SK-N-SH (cell line): ENCODE measurements at regions not wholly inside any gene's neighbourhood (a gene's known extent, or its start where the extent isn't known, plus 50 kb on each side); places are given as distances from the start of the nearest gene placed in this dataset.

Source experiments
- CTCF ChIP-seq: fragments of 200-600 bp; sonication (generic); IDR thresholded peaks from 2 replicates; pipeline ENCODE4 v1.6.1; 2017; ENCODE audit warnings: antibody characterized with exemption, mild to moderate bottlenecking, moderate library complexity
- EZH2phosphoT487 ChIP-seq: fragments of 200-600 bp; sonication (generic); IDR thresholded peaks from 2 replicates; pipeline ENCODE4 v1.6.1; 2017; ENCODE audit warnings: low read depth, mixed run types, mild to moderate bottlenecking, antibody characterized with exemption, moderate library complexity, borderline replicate concordance
- GABPA ChIP-seq: IDR thresholded peaks from 2 replicates; pipeline ENCODE4 v1.4.0; 2012; ENCODE audit warnings: low read depth, mild to moderate bottlenecking
- GATA2 ChIP-seq: sonication (generic); formaldehyde crosslinking; IDR thresholded peaks from 2 replicates; pipeline ENCODE4 v1.5.0; 2020; ENCODE audit warnings: mild to moderate bottlenecking, missing genetic modification reagents
- MAX ChIP-seq: IDR thresholded peaks from 2 replicates; pipeline ENCODE4 v1.4.0; 2012; ENCODE audit warnings: low read depth
- POLR2AphosphoS5 ChIP-seq: IDR thresholded peaks from 2 replicates; pipeline ENCODE4 v1.6.1; 2012; ENCODE audit warnings: low read depth, low read length
- REST ChIP-seq: IDR thresholded peaks from 2 replicates; pipeline ENCODE4 v1.6.1; 2012; ENCODE audit warnings: mild to moderate bottlenecking, low read depth, low read length, moderate library complexity
- SMC3 ChIP-seq: IDR thresholded peaks from 2 replicates; pipeline ENCODE4 v1.6.1; 2012; ENCODE audit warnings: low read depth, low read length, improper control_type of control experiment
- TAF1 ChIP-seq: IDR thresholded peaks from 2 replicates; pipeline ENCODE4 v1.6.1; 2012; ENCODE audit warnings: low read depth, mild to moderate bottlenecking, low read length, moderate library complexity, borderline replicate concordance
- TEAD4 ChIP-seq: IDR thresholded peaks from 2 replicates; pipeline ENCODE4 v1.4.0; 2012; ENCODE audit warnings: mild to moderate bottlenecking, borderline replicate concordance; ENCODE audit not compliant: insufficient read depth
- TF ChIP-seq, protein P1 (sequence below): fragments of 150-350 bp; IDR thresholded peaks from 2 replicates; pipeline ENCODE4 v1.6.1; 2016; ENCODE audit warnings: mild to moderate bottlenecking, low read depth, low read length
- TF ChIP-seq, protein P2 (sequence below): fragments of 150-350 bp; IDR thresholded peaks from 2 replicates; pipeline ENCODE4 v1.6.1; 2017; ENCODE audit warnings: antibody characterized with exemption, low read length, low read depth, borderline replicate concordance
- TF ChIP-seq, protein P3 (sequence below): IDR thresholded peaks from 2 replicates; pipeline ENCODE4 v1.4.0; 2012; ENCODE audit warnings: low read depth, borderline replicate concordance

GRCh38 chr4:71863457-71863856 lies 79.6 kb upstream of the GC start:
- TF ChIP-seq POLR2AphosphoS5 (no peak), GABPA (no peak), CTCF (no peak), MAX (no peak), TEAD4 (no peak), EZH2phosphoT487 (no peak), GATA2 (CRISPR knock-in tag) (no peak), TAF1 (no peak), REST (no peak), SMC3 (no peak)
- TF ChIP-seq, protein P1, sequence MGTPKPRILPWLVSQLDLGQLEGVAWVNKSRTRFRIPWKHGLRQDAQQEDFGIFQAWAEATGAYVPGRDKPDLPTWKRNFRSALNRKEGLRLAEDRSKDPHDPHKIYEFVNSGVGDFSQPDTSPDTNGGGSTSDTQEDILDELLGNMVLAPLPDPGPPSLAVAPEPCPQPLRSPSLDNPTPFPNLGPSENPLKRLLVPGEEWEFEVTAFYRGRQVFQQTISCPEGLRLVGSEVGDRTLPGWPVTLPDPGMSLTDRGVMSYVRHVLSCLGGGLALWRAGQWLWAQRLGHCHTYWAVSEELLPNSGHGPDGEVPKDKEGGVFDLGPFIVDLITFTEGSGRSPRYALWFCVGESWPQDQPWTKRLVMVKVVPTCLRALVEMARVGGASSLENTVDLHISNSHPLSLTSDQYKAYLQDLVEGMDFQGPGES, result no peak
- TF ChIP-seq, protein P2, sequence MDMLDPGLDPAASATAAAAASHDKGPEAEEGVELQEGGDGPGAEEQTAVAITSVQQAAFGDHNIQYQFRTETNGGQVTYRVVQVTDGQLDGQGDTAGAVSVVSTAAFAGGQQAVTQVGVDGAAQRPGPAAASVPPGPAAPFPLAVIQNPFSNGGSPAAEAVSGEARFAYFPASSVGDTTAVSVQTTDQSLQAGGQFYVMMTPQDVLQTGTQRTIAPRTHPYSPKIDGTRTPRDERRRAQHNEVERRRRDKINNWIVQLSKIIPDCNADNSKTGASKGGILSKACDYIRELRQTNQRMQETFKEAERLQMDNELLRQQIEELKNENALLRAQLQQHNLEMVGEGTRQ, result no peak
- TF ChIP-seq, protein P3, sequence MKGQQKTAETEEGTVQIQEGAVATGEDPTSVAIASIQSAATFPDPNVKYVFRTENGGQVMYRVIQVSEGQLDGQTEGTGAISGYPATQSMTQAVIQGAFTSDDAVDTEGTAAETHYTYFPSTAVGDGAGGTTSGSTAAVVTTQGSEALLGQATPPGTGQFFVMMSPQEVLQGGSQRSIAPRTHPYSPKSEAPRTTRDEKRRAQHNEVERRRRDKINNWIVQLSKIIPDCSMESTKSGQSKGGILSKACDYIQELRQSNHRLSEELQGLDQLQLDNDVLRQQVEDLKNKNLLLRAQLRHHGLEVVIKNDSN, result no peak
